Stimulated activated CD4-positive, alpha-beta T cell treated with anti-CD3 and anti-CD28 coated beads, Interleukin-4, amount 100 ng/mL, for 1 hour (primary cell): ENCODE measurements at regions not wholly inside any gene's neighbourhood (a gene's known extent, or its start where the extent isn't known, plus 50 kb on each side); places are given as distances from the start of the nearest gene placed in this dataset.

ENCODE experiments used
- DNase-seq: peaks from one replicate; pipeline ENCODE4 v3.0.0-alpha.2; 2020

GRCh38 chr5:2657151-2657550, 94.3 kb downstream of the IRX2 start:
- DNase-seq, result no peak

GRCh38 chr5:2656206-2656605, 95.3 kb downstream of the IRX2 start:
- no peak for DNase-seq

GRCh38 chr5:2653991-2654390, 97.5 kb downstream of the IRX2 start:
- DNase-seq, result no peak

DNA sequence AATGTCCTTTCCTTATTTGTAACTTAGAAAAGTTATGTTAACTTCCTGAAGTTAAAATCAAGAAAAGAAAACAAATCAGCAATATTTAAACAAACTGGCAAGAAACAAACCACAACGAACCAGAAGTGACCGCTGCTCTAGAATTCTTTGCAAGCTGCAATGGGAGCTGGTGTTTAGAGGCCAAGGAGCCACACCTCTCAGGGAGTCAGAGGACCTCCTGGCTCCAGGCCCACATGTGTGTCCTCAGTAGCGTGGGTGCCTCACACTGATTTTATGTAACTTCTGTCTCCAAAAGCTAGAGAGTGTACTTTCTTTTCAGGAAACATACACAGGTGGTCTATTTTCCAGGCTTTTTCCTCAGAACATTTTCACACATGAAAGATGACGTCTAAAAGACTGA, 100.4 kb downstream of the IRX2 start:
- no peak for DNase-seq

DNA sequence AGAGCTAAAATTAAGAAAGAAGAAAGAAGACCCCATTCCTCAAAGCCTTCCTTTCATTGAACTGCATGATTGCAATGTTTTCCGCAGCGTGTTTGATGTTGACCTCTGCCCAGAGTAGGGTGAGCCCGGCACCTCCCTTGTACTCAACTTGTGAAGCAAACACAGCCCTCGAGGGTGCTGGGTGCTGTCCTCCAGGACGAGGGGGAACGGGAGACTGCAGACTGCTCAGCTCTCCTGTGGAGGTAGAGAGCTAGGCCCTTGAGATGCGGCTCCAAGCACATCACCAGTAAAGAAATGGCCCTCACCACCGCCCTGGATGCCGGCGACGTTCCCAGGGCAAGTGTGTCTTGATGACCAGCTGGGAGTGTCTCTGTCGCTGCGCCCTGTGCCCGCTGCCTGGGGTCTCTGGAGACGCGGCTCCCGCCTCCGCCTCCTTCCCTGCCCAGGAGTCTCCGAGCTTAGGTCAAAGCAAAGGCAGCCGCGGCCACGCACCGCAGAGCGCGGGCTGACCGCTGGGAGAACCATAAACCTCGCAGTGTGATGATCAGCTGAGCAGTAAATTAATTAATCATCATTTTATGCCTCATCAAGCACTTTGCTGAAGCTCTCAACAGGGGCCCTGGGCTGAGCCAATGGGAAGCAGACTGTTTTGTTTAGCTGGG, 108.7 kb downstream of the IRX2 start:
- DNase-seq, result no peak

- no peak for DNase-seq
Measured at GRCh38 chr5:2640717-2641116, 110.8 kb downstream of the IRX2 start.

DNA sequence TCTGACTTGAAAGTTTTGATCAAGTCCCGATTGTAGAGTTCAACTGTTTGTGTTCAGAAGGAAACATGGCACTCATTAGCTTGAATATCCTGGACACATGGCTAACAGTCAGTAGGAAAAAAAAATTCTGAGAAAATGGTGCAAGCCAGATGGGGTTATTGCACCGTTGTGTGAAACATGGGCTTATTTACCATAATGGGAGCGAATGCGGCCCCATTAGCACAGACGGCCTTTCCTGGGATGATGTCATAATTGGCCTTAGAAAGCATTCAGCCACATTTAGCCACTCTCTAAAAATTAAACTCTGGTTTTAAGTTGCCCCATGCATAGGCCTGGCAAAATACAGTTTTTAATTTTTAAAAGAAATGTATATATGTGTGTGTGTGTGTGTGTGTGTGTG, 112.1 kb downstream of the IRX2 start:
- no peak for DNase-seq

- DNase-seq, result no peak
Measured at GRCh38 chr5:2634399-2635176, 116.9 kb downstream of the IRX2 start.

DNA sequence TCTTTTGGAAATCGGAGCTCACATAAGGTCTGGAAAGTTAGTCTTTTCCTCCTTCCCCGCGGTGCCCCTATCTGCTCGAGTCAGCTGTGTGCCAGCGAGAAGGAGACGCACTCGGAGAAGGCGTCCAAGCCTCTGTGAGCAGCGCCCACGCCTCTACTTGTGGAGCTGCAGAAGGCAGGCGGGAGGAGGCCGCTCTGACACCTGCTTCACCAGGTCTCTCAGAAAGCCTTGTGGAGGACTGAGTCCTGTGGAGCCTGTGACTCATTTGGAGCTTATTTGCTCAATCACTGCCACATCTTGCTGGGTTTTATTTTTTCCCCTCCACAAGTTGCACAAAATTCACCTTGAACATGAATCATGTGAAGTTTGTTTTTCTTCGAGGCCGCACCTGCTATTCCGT, 117.5 kb downstream of the IRX2 start:
- DNase-seq, result no peak

DNA sequence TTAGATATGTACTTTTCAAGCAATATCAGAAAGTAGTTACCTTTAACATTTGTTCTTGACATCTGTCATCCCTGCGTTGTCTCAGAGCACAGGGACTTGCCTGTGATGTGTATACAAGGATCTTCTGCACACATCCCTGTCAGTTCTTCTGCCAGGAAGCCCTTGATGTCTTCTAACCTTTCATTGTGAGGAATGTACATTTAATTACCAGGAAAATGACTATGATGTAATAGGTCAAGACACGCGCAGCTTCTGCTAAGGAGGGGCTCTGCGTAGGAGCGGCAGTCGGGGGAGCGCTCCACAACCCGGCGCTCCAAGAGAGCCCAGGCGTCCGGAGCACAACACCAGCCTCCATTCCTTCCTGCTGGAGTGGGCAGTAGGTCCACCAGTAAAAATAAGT, 119.7 kb downstream of the IRX2 start:
- no peak for DNase-seq

DNA sequence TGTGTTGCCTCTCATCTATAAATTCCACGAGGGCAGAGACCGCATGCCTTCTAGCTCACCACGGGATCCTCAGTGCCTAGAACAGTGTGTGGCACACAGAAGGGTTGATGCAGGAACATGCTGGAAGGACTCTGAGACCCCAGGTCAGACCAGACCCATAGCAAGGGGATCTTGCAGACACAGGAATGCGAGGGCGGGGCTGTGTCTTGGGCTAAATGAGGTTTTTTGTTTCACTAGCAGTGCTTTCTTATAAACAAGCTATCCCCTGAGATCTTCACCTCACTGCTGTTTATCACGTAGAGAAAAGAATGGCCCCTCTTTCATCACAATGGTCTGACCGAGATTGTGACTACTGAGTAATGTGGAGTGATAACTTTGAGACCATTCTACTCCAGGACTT, 122.4 kb downstream of the IRX2 start:
- DNase-seq, result no peak

DNA sequence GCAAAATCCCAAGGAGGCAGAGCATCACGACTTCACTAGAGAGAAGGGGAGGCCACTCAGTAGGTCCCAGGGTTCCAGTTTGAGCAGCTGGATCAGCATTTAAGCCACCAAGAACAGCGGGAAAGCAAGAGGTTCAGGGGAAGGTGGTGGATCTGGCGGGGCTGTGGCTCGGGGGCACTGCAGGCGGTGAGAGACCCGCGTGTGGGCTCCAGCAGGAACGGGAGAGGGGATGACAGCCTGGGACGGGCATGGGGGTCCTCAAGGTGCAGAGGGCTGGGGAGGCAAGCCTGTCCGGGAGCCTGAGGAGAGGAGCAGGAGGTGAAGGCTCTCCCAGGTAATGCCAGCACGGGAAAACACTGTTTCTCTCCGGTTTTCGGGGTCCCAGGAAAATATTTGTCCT, 123.6 kb downstream of the IRX2 start:
- no peak for DNase-seq

DNA sequence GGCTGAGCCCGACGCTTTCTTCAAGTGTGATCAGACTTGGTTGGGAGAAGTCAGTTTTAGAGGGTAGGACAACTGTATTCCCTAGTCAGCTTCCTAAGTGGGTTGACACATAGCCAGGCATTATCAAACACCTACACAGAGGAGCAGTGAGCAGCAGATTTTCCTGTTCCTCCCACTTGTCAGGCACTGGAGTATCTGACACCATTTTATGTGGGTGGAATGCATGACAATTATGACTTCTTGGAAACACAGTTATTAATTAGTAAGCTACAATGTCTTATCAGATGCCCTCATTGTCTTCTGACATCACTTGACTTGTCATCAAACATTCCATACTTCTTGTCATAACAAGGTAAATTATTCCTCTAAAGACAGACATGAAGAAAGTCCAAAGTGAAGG, 124.9 kb downstream of the IRX2 start:
- DNase-seq, result no peak

DNA sequence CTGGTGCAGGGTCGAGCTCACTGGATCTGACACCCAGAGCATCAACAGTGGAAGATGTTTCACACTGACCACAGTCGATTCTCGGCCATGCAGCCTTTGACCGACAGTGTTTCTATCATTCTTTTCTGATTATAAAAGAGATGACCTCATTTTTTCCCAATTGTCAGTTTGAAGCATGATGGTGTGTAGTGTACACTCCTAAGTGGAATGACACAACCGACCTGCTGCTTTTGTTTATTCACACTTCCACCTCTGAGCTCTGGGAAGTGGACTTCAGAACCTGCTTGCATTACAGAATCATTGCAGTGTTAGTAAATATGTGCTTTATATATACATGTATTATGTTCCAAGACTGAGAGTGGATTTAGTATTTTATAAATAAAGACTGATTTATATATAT, 128.6 kb downstream of the IRX2 start:
- no peak for DNase-seq

GRCh38 chr5:2621631-2622030, 129.8 kb downstream of the IRX2 start:
- DNase-seq, result no peak

DNA sequence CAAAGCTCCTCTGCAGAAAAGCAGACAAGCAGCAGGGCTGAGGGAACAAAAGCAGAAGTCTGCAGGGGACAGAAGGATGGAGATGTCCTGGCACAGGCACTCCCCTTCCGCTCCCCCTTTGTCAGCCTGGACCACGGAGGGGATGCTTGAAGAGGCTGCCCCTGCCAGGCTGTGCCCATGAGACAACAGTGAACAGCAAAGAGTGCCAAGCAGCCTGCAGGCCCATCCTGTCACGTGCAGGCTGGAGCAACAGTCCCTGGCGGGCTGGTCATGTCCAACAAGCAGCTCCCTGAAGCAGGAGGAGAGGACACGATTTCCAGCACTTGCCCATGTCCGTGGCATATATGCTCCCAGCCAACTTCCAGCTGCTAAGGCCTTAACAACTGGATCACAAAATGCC, 132.3 kb downstream of the IRX2 start:
- DNase-seq, result no peak

DNA sequence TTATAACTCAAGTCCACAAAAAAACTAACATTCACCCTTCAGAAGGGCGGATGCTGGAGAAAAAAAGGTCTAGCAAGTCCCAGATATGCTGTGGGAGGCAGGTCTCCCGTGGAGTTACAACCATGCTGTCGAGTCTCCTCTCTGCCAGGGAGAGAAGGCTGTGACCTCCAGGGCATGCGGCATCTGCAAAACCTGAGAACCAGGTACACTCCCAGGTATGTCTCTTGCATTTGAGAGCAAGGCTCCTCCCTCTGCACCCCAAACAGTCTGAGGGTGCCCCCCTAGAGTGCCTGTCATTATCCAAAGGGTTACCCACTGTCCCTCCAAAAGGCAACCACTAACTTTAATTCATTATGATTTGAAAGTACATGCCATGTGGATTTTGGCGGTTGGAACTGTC, 134.0 kb downstream of the IRX2 start:
- no peak for DNase-seq

- DNase-seq, result no peak
Measured at GRCh38 chr5:2615917-2616316, 135.6 kb downstream of the IRX2 start.

- DNase-seq, result no peak
Measured at GRCh38 chr5:2614571-2614970, 136.9 kb downstream of the IRX2 start.

- no peak for DNase-seq
Measured at GRCh38 chr5:2611659-2612058, 139.8 kb downstream of the IRX2 start.

DNA sequence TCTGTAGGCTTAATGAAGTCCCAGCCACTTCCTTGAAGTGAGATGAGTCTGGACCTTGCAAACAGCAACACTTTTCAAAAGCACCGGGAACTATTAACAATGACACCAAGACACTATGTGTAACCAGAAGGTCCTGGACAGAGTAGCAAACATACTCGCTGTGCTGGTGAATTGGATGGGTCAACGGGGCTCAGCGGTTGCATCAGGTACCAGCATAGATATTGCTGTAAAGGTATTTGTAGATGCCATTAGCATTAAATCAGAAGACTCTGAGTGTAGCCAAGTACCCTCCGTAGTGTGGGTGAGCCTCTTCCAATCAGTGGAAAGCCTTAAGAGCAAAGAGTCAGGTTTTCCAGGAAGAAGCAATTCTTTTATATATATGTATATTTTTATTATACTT, 140.5 kb downstream of the IRX2 start:
- no peak for DNase-seq

GRCh38 chr5:2608391-2608790, 143.1 kb downstream of the IRX2 start:
- DNase-seq, result no peak

GRCh38 chr5:2607598-2607997, 143.9 kb downstream of the IRX2 start:
- no peak for DNase-seq

GRCh38 chr5:2603272-2603575, 148.3 kb downstream of the IRX2 start:
- DNase-seq, result no peak
